OCI-LY3 (cell line): ENCODE measurements at regions not wholly inside any gene's neighbourhood (a gene's known extent, or its start where the extent isn't known, plus 50 kb on each side); places are given as distances from the start of the nearest gene placed in this dataset.

Experiments
- H2AFZ ChIP-seq: fragments of 200-600, 300-600 bp; shearing (Covaris generic); 2 replicates; pipeline ENCODE4 v1.6.0; 2014; ENCODE audit warnings: antibody characterized with exemption, low read depth, low read length
- H3K27ac ChIP-seq: fragments of 200-600, 300-600 bp; sonication (generic); 2 replicates; pipeline ENCODE4 v1.5.1; 2014; ENCODE audit warnings: mild to moderate bottlenecking, low read length, moderate library complexity, mixed read lengths
- H3K27me3 ChIP-seq: fragments of 200-600, 300-600 bp; sonication (generic); 2 replicates; pipeline ENCODE4 v1.6.1; 2014; ENCODE audit warnings: low read depth, low read length, mixed read lengths
- H3K36me3 ChIP-seq: fragments of 200-600, 300-600 bp; sonication (generic); replicated peaks from 2 replicates; pipeline ENCODE3; 2014; ENCODE audit warnings: low read depth, low read length, mixed read lengths
- H3K4me1 ChIP-seq: fragments of 300-600, 200-600 bp; sonication (generic); 2 replicates; pipeline ENCODE4 v1.6.1; 2014; ENCODE audit warnings: low read length, mixed read lengths
- H3K4me2 ChIP-seq: fragments of 200-600, 300-600 bp; sonication (generic); 2 replicates; pipeline ENCODE4 v1.6.1; 2014; ENCODE audit warnings: low read length, mixed read lengths
- H3K4me3 ChIP-seq: fragments of 300-600, 200-600 bp; sonication (generic); 2 replicates; pipeline ENCODE4 v1.5.1; 2014; ENCODE audit warnings: antibody characterized with exemption, mild to moderate bottlenecking, low read length, moderate library complexity
- H3K79me2 ChIP-seq: fragments of 300-600, 200-600 bp; shearing (Covaris generic); 2 replicates; pipeline ENCODE4 v1.6.1; 2014; ENCODE audit warnings: mild to moderate bottlenecking, low read length, mixed read lengths
- H3K9ac ChIP-seq: fragments of 300-600, 200-600 bp; shearing (Covaris generic); 2 replicates; pipeline ENCODE4 v1.6.0; 2014; ENCODE audit warnings: mild to moderate bottlenecking, low read length, moderate library complexity
- H3K9me3 ChIP-seq: fragments of 200-600, 300-600 bp; shearing (Covaris generic); 2 replicates; pipeline ENCODE4 v1.6.1; 2014; ENCODE audit warnings: low read length, mixed read lengths; ENCODE audit not compliant: insufficient read depth
- H4K20me1 ChIP-seq: fragments of 200-600, 300-600 bp; sonication (generic); 2 replicates; pipeline ENCODE4 v1.6.1; 2016; ENCODE audit warnings: low read length, mixed read lengths; ENCODE audit not compliant: insufficient read depth
- CTCF ChIP-seq: fragments of 200-600, 300-600 bp; sonication (generic); IDR thresholded peaks from 2 replicates; pipeline ENCODE4 v1.5.1; 2014; ENCODE audit warnings: antibody characterized with exemption, low read length, low read depth
- EZH2phosphoT487 ChIP-seq: fragments of 200-600 bp; shearing (Covaris generic); IDR thresholded peaks from 2 replicates; pipeline ENCODE4 v1.6.1; 2018; ENCODE audit warnings: antibody characterized with exemption, mixed run types, low read depth

GRCh38 chr11:39462506-39462905 is 1996.9 kb downstream of the LRRC4C start:
- Histone ChIP-seq H2AFZ (no peak overlapping the region), H3K27ac (no peak overlapping the region), H4K20me1 (no peaks in the 10 kb centered on the region), H3K79me2 (no peaks in the 10 kb centered on the region), H3K27me3 (no peaks in the 10 kb centered on the region), H3K4me3 (no peak overlapping the region), H3K9ac (no peak overlapping the region), H3K36me3 (no peaks in the 10 kb centered on the region), H3K4me2 (no peak overlapping the region), H3K9me3 (no peaks in the 10 kb centered on the region), H3K4me1 (no peaks in the 10 kb centered on the region)
- TF ChIP-seq CTCF (no peak), EZH2phosphoT487 (no peak)

- no peaks in the 10 kb centered on the region for H4K20me1 ChIP-seq
- H3K9ac ChIP-seq, result no peak overlapping the region
- no peak overlapping the region for H3K4me3 ChIP-seq
- H3K4me2 ChIP-seq, result no peak overlapping the region
- H3K27ac ChIP-seq, result no peak overlapping the region
- H3K36me3 ChIP-seq, result no peaks in the 10 kb centered on the region
- no peaks in the 10 kb centered on the region for H3K4me1 ChIP-seq
- no peak for TF ChIP-seq CTCF
- TF ChIP-seq EZH2phosphoT487, result no peak
- no peak overlapping the region for H2AFZ ChIP-seq
- no peaks in the 10 kb centered on the region for H3K79me2 ChIP-seq
- no peaks in the 10 kb centered on the region for H3K27me3 ChIP-seq
- no peaks in the 10 kb centered on the region for H3K9me3 ChIP-seq
Observed at GRCh38 chr11:39461066-39461465, 1998.4 kb downstream of the LRRC4C start.

GRCh38 chr11:39459606-39460005 is 1999.8 kb downstream of the LRRC4C start:
- H2AFZ ChIP-seq, result no peak overlapping the region
- H3K4me2 ChIP-seq, result no peak overlapping the region
- no peak overlapping the region for H3K4me3 ChIP-seq
- no peak overlapping the region for H3K9ac ChIP-seq
- no peaks in the 10 kb centered on the region for H3K27me3 ChIP-seq
- TF ChIP-seq CTCF (no peak), EZH2phosphoT487 (no peak)
- H4K20me1 ChIP-seq, result no peaks in the 10 kb centered on the region
- H3K4me1 ChIP-seq, result no peaks in the 10 kb centered on the region
- H3K27ac ChIP-seq, result no peak overlapping the region
- no peaks in the 10 kb centered on the region for H3K9me3 ChIP-seq
- H3K36me3 ChIP-seq, result no peaks in the 10 kb centered on the region
- no peaks in the 10 kb centered on the region for H3K79me2 ChIP-seq

GRCh38 chr11:39458481-39458880 is 2001.0 kb downstream of the LRRC4C start:
- Histone ChIP-seq H3K27me3 (no peaks in the 10 kb centered on the region), H3K27ac (no peak overlapping the region), H3K4me2 (no peak overlapping the region), H3K36me3 (no peaks in the 10 kb centered on the region), H3K4me3 (no peak overlapping the region), H3K9me3 (no peaks in the 10 kb centered on the region), H4K20me1 (no peaks in the 10 kb centered on the region), H3K9ac (no peak overlapping the region), H2AFZ (no peak overlapping the region), H3K79me2 (no peaks in the 10 kb centered on the region), H3K4me1 (no peaks in the 10 kb centered on the region)
- no peak for TF ChIP-seq CTCF
- TF ChIP-seq EZH2phosphoT487, result no peak
